H1 (cell line): ENCODE measurements at regions not wholly inside any gene's neighbourhood (a gene's known extent, or its start where the extent isn't known, plus 50 kb on each side); places are given as distances from the start of the nearest gene placed in this dataset.
A peak's percentile ranks its signal among the peaks of the same experiment; 100 is the strongest.

Experiments used
- CTCF ChIA-PET: fragments of 300-600 bp; sonication (Branson Sonifier 250); formaldehyde crosslinking; loops from one replicate; lab custom pipeline; 2021; ENCODE audit not compliant: partially characterized antibody; lab: Charles Lee
- POLR2A ChIA-PET: fragments of 300-600 bp; sonication (Branson Sonifier 250); formaldehyde crosslinking; loops from one replicate; lab custom pipeline; 2021; ENCODE audit warnings: inconsistent platforms; ENCODE audit not compliant: partially characterized antibody; lab: Charles Lee
- DNase-seq, 2 experiments: peaks; one replicate each; pipeline versions ENCODE4 v3.0.0 to v3.0.0-alpha.2; 2010 to 2022; ENCODE audit warnings: low spot score in 2 of 2, low read depth in 1 of 2, mixed read lengths in 1 of 2
- FAIRE-seq: peaks from 2 replicates; lab custom pipeline; 2011; peaks lifted over from hg19 to GRCh38; lab: Jason Lieb, UNC
- H2AFZ ChIP-seq: 2 replicates; pipeline ENCODE4 v1.8.1; 2012; ENCODE audit warnings: low read length, inconsistent platforms
- H2AK5ac ChIP-seq: 2 replicates; pipeline ENCODE4 v1.6.1; 2013; ENCODE audit warnings: low read depth, low read length
- H2BK120ac ChIP-seq: replicated peaks from 2 replicates; pipeline ENCODE3; 2013; ENCODE audit warnings: low read depth, low read length, inconsistent platforms
- H2BK12ac ChIP-seq: 2 replicates; pipeline ENCODE4 v1.6.1; 2013; ENCODE audit warnings: low read depth, low read length
- H2BK15ac ChIP-seq: 2 replicates; pipeline ENCODE4 v1.6.1; 2013; ENCODE audit warnings: low read length
- H2BK20ac ChIP-seq: 2 replicates; pipeline ENCODE4 v1.6.1; 2013; ENCODE audit warnings: low read length
- H2BK5ac ChIP-seq: 2 replicates; pipeline ENCODE4 v1.6.1; 2013; ENCODE audit warnings: low read depth, low read length
- H3K14ac ChIP-seq: 2 replicates; pipeline ENCODE4 v1.6.1; 2013; ENCODE audit warnings: inconsistent platforms; ENCODE audit not compliant: insufficient read length
- H3K18ac ChIP-seq: 2 replicates; pipeline ENCODE4 v1.6.1; 2013; ENCODE audit warnings: low read length; ENCODE audit errors: extremely low read depth
- H3K23ac ChIP-seq: 2 replicates; pipeline ENCODE4 v1.6.1; 2013; ENCODE audit warnings: inconsistent platforms; ENCODE audit not compliant: insufficient read length
- H3K23me2 ChIP-seq: 2 replicates; pipeline ENCODE4 v1.6.1; 2013; ENCODE audit warnings: low read depth, low read length
- H3K27ac ChIP-seq: 2 replicates; pipeline ENCODE4 v1.6.1; 2011; ENCODE audit warnings: low read depth, low read length, inconsistent platforms
- H3K27me3 ChIP-seq, 4 experiments: replicated peaks in 1 of 4; 1 replicate in 1 of 4; 2 replicates in 3 of 4; pipeline versions ENCODE4 v1.6.1 to v1.8.1; 2011 to 2013; ENCODE audit warnings: low read length in 3 of 4, mild to moderate bottlenecking in 3 of 4, inconsistent platforms in 2 of 4, mixed read lengths in 2 of 4, moderate library complexity in 1 of 4; ENCODE audit not compliant: control insufficient read depth in 3 of 4, insufficient read depth in 3 of 4; ENCODE audit errors: extremely low read depth in 1 of 4
- H3K36me3 ChIP-seq, 4 experiments: 2 replicates each; pipeline versions ENCODE4 v1.6.1 to v1.8.1; 2011 to 2013; ENCODE audit warnings: mild to moderate bottlenecking in 4 of 4, low read length in 3 of 4, moderate library complexity in 2 of 4, control low read depth in 1 of 4, inconsistent platforms in 1 of 4; ENCODE audit not compliant: insufficient read depth in 4 of 4, control insufficient read depth in 2 of 4
- H3K4ac ChIP-seq: replicated peaks from 2 replicates; pipeline ENCODE3; 2013; ENCODE audit warnings: low read length, low read depth, mixed read lengths, inconsistent platforms; ENCODE audit not compliant: insufficient read length
- H3K4me1 ChIP-seq, 4 experiments: replicated peaks in 1 of 4; 1 replicate in 1 of 4; 2 replicates in 3 of 4; pipeline versions ENCODE4 v1.6.1 to v1.8.1; 2011 to 2013; ENCODE audit warnings: low read length in 3 of 4, inconsistent platforms in 2 of 4, mixed read lengths in 1 of 4; ENCODE audit not compliant: insufficient read depth in 4 of 4, control insufficient read depth in 3 of 4
- H3K4me2 ChIP-seq, 2 experiments: 2 replicates each; pipeline versions ENCODE4 v1.6.1 to v1.8.1; 2011 to 2013; ENCODE audit warnings: low read depth in 2 of 2, low read length in 2 of 2, control low read depth in 1 of 2, inconsistent platforms in 1 of 2, mild to moderate bottlenecking in 1 of 2; ENCODE audit not compliant: insufficient read depth in 1 of 2
- H3K4me3 ChIP-seq, 4 experiments: fragments of 200-600, 300-600 bp in 1 of 4; sonication (generic), shearing (Covaris generic), sonication (Bioruptor Twin) in 1 of 4; 2 replicates each; pipeline versions ENCODE4 v1.5.1 to v1.8.1; 2011 to 2016; ENCODE audit warnings: low read length in 4 of 4, low read depth in 3 of 4, control low read depth in 2 of 4, inconsistent platforms in 2 of 4, mild to moderate bottlenecking in 2 of 4, mixed read lengths in 1 of 4, moderate library complexity in 1 of 4; ENCODE audit not compliant: insufficient read depth in 2 of 4; ENCODE audit errors: extremely low read depth in 1 of 4
- H3K56ac ChIP-seq: replicated peaks from 2 replicates; pipeline ENCODE3; 2013; ENCODE audit warnings: low read depth, mild to moderate bottlenecking, mixed read lengths, low read length, inconsistent platforms; ENCODE audit not compliant: insufficient read length
- H3K79me1 ChIP-seq: 2 replicates; pipeline ENCODE4 v1.6.1; 2013; ENCODE audit warnings: low read depth, low read length, control low read depth
- H3K79me2 ChIP-seq, 2 experiments: 2 replicates each; pipeline versions ENCODE4 v1.6.1 to v1.8.1; 2012 to 2013; ENCODE audit warnings: low read length in 2 of 2, mild to moderate bottlenecking in 2 of 2, inconsistent platforms in 1 of 2; ENCODE audit not compliant: insufficient read depth in 2 of 2, control insufficient read depth in 1 of 2
- H3K9ac ChIP-seq, 4 experiments: replicated peaks in 1 of 4; 1 replicate in 1 of 4; 2 replicates in 3 of 4; pipeline versions ENCODE4 v1.6.1 to v1.8.1; 2011 to 2013; ENCODE audit warnings: low read depth in 3 of 4, low read length in 3 of 4, control low read depth in 2 of 4, mild to moderate bottlenecking in 2 of 4, moderate library complexity in 2 of 4, inconsistent platforms in 1 of 4; ENCODE audit errors: extremely low read depth in 1 of 4
- H3K9me3 ChIP-seq, 2 experiments: 2 replicates each; pipeline versions ENCODE4 v1.6.1 to v1.8.1; 2012 to 2013; ENCODE audit warnings: mild to moderate bottlenecking in 2 of 2, moderate library complexity in 2 of 2, control low read depth in 1 of 2, inconsistent platforms in 1 of 2, low read depth in 1 of 2, low read length in 1 of 2, mixed read lengths in 1 of 2; ENCODE audit not compliant: insufficient read depth in 2 of 2
- H4K20me1 ChIP-seq, 2 experiments: replicated peaks in 1 of 2; 2 replicates each; pipeline versions ENCODE3 to v1.8.1; 2011 to 2013; ENCODE audit warnings: inconsistent platforms in 2 of 2, low read length in 2 of 2, mild to moderate bottlenecking in 1 of 2; ENCODE audit not compliant: insufficient read depth in 2 of 2, control insufficient read depth in 1 of 2
- H4K5ac ChIP-seq: 2 replicates; pipeline ENCODE4 v1.6.1; 2013; ENCODE audit warnings: low read length, low read depth, mixed read lengths, inconsistent platforms; ENCODE audit not compliant: insufficient read length
- H4K8ac ChIP-seq: 2 replicates; pipeline ENCODE4 v1.8.0; 2013; ENCODE audit warnings: mild to moderate bottlenecking, moderate library complexity, low read length, inconsistent platforms; ENCODE audit not compliant: insufficient read depth; ENCODE audit errors: extremely low read depth
- H4K91ac ChIP-seq: replicated peaks from 2 replicates; pipeline ENCODE3; 2013; ENCODE audit warnings: low read length, mixed read lengths, inconsistent platforms; ENCODE audit not compliant: insufficient read length
- ASH2L ChIP-seq: fragments of 200-600, 300-600 bp; sonication (generic); IDR thresholded peaks from one replicate; pipeline ENCODE4 v1.7.1; 2017; ENCODE audit warnings: low read length
- GABPA ChIP-seq: IDR thresholded peaks from 2 replicates; pipeline ENCODE4 v1.6.1; 2011; ENCODE audit warnings: mild to moderate bottlenecking, low read length, moderate library complexity, borderline replicate concordance; ENCODE audit not compliant: insufficient read depth
- NANOG ChIP-seq: IDR thresholded peaks from 2 replicates; pipeline ENCODE4 v1.6.1; 2011; ENCODE audit warnings: low read length, low read depth, mild to moderate bottlenecking, inconsistent platforms; ENCODE audit not compliant: insufficient read depth, poor library complexity, severe bottlenecking
- RAD21 ChIP-seq, 2 experiments: IDR thresholded peaks in 1 of 2; conservative IDR thresholded peaks in 1 of 2; 2 replicates each; pipeline ENCODE4 v1.6.1; 2011; ENCODE audit warnings: low read depth in 2 of 2, low read length in 2 of 2, improper control_type of control experiment in 1 of 2, inconsistent platforms in 1 of 2, mild to moderate bottlenecking in 1 of 2, moderate library complexity in 1 of 2
- RBBP5 ChIP-seq: IDR thresholded peaks from 2 replicates; pipeline ENCODE4 v1.7.1; 2012; ENCODE audit warnings: low read depth, mild to moderate bottlenecking, inconsistent platforms, low read length, moderate library complexity, borderline replicate concordance
- SIN3A ChIP-seq, 2 experiments: IDR thresholded peaks in 1 of 2; conservative IDR thresholded peaks in 1 of 2; 2 replicates each; pipeline ENCODE4 v1.6.1; 2011 to 2012; ENCODE audit warnings: low read length in 2 of 2, improper control_type of control experiment in 1 of 2, low read depth in 1 of 2, mild to moderate bottlenecking in 1 of 2
- SP4 ChIP-seq: IDR thresholded peaks from 2 replicates; pipeline ENCODE4 v1.6.1; 2012; ENCODE audit warnings: low read length, inconsistent platforms
- SUZ12 ChIP-seq: fragments of 200-600 bp; sonication (generic); IDR thresholded peaks from 2 replicates; pipeline ENCODE4 v1.6.1; 2012; ENCODE audit warnings: mild to moderate bottlenecking, inconsistent platforms, low read length, moderate library complexity, mixed read lengths
- WGBS, 2 experiments: shearing (Covaris generic) in 1 of 2; methylation state at CpG; one replicate each; pipeline versions ENCODE4 v1.1.6 to v1.1.7; 2013 to 2015; ENCODE audit warnings: low lambda C conversion rate in 2 of 2, mixed read lengths in 2 of 2, inconsistent platforms in 1 of 2, low coverage in 1 of 2, missing lambda C conversion rate in 1 of 2; ENCODE audit not compliant: insufficient replicate concordance in 2 of 2, insufficient coverage in 1 of 2, insufficient read length in 1 of 2; ENCODE audit errors: extremely low coverage in 1 of 2, missing lambda C conversion rate in 1 of 2; 5-methylcytosine and 5-hydroxymethylcytosine counted together
- TF ChIP-seq, protein P1 (sequence below): IDR thresholded peaks from 2 replicates; pipeline ENCODE4 v1.6.1; 2011; ENCODE audit warnings: low read length, improper control_type of control experiment
- TF ChIP-seq, protein P2 (sequence below): IDR thresholded peaks from 2 replicates; pipeline ENCODE4 v1.6.1; 2012; ENCODE audit warnings: inconsistent platforms

DNA sequence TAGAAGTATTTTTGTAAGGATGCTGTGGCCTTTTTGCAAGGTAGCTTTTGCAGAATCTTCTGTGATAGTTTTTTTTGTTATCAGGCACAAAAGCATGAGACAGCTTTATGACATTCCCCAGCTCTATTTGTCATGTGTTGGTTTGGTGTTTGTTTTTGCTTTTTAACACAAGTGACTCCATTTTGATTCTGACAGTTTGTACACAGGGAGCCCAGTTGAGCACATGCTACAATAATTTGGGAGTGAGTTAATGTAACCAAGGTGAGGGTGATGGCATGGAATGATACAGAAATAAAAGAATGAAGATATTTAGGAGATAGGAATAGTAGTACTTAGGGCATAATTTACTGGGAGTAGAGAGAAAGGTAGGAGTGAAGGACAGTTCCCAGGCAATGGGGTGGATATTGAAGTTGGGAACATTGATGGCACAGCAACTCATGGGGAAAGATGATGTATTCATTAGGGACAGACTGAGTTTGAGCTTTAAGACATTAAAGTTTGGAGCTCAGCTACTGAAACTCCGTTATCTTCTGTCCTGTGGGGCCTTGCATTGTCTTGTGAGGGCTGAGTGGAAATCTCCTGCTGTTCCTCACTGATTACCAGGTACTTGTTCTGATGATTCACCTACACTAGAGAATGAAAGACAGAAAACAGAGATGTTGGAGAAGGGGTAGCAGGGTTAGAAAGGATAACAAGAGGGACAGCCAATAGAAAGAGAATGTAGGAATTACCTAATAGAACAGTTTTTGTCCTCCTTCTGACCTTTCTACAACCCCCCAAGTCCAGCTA, 88.3 kb upstream of the CCDC112 start:
- Histone ChIP-seq H2BK120ac (no peak overlapping the region), H4K8ac (no peak overlapping the region), H4K5ac (no peak overlapping the region), H2BK20ac (no peak overlapping the region), H3K4me3 (no peak overlapping the region), H3K4me1 (no peaks in the 10 kb centered on the region), H2BK5ac (no peak overlapping the region), H2BK15ac (no peak overlapping the region), H3K9me3 (no peaks in the 10 kb centered on the region), H3K79me1 (no peaks in the 10 kb centered on the region), H4K20me1 (no peaks in the 10 kb centered on the region), H3K56ac (no peak overlapping the region), H3K36me3 (no peaks in the 10 kb centered on the region), H3K4me2 (no peak overlapping the region), H3K23me2 (no peaks in the 10 kb centered on the region), H3K79me2 (no peaks in the 10 kb centered on the region), H3K27ac (no peak overlapping the region), H2AK5ac (no peak overlapping the region), H3K27me3 (no peaks in the 10 kb centered on the region), H4K91ac (no peak overlapping the region), H3K18ac (no peak overlapping the region), H2AFZ (0 out of 2 replicates have a peak overlapping the region, but pooled peaks have one; percentile 36), H3K23ac (no peak overlapping the region), H3K14ac (no peak overlapping the region), H3K4ac (no peak overlapping the region), H2BK12ac (no peak overlapping the region), H3K9ac (no peak overlapping the region)
- WGBS, 2 experiments = 85% methylated on average over 1 of the region's 1 CpG; no CpG with 5 or more reads in 1 of the 2 experiments
- ChIA-PET POLR2A (no interaction called here), CTCF (interaction anchor here (0.9 to 1.7 kb wide), 3 partner anchors 11 to 30 kb away, joined by 3 to 5 read pairs (median 3); no protein-coding TSS in a partner anchor)
- FAIRE-seq (no peak), DNase-seq (no peak)
- TF ChIP-seq RAD21 (IDR thresholded peaks at IDR 0.05 in 1 of 2, conservative IDR thresholded peaks at IDR 0.05 in 1 of 2; ENCODE audit: low read depth in 2 of 2, low read length in 2 of 2) (no peak), GABPA (no peak), SIN3A (conservative IDR thresholded peaks at IDR 0.05 in 1 of 2, IDR thresholded peaks at IDR 0.05 in 1 of 2; ENCODE audit: low read depth in 1 of 2, low read length in 2 of 2) (no peak), SUZ12 (no peak), ASH2L (no peak), NANOG (no peak), RBBP5 (no peak), SP4 (no peak)
- TF ChIP-seq, protein P1, sequence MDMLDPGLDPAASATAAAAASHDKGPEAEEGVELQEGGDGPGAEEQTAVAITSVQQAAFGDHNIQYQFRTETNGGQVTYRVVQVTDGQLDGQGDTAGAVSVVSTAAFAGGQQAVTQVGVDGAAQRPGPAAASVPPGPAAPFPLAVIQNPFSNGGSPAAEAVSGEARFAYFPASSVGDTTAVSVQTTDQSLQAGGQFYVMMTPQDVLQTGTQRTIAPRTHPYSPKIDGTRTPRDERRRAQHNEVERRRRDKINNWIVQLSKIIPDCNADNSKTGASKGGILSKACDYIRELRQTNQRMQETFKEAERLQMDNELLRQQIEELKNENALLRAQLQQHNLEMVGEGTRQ = no peak
- TF ChIP-seq, protein P2, sequence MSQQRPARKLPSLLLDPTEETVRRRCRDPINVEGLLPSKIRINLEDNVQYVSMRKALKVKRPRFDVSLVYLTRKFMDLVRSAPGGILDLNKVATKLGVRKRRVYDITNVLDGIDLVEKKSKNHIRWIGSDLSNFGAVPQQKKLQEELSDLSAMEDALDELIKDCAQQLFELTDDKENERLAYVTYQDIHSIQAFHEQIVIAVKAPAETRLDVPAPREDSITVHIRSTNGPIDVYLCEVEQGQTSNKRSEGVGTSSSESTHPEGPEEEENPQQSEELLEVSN = no peak
